DOHH2 (cell line): ENCODE measurements at regions not wholly inside any gene's neighbourhood (a gene's known extent, or its start where the extent isn't known, plus 50 kb on each side); places are given as distances from the start of the nearest gene placed in this dataset.

ENCODE experiments used
- CTCF ChIP-seq: fragments of 200-600 bp; sonication (generic); IDR thresholded peaks from one replicate; pipeline ENCODE4 v1.5.1; 2014; ENCODE audit warnings: antibody characterized with exemption, mild to moderate bottlenecking, low read depth, low read length; ENCODE audit not compliant: poor library complexity, severe bottlenecking
- EZH2phosphoT487 ChIP-seq: fragments of 200-600 bp; sonication (generic); IDR thresholded peaks from 2 replicates; pipeline ENCODE4 v1.6.1; 2017; ENCODE audit warnings: borderline replicate concordance, mild to moderate bottlenecking, antibody characterized with exemption, low read length, moderate library complexity, mixed read lengths

GRCh38 chr9:2253636-2254580 is 238.8 kb downstream of the SMARCA2 start:
- TF ChIP-seq CTCF (no peak), EZH2phosphoT487 (no peak)
